Stomach (tissue), 8 donors: ENCODE measurements at regions not wholly inside any gene's neighbourhood (a gene's known extent, or its start where the extent isn't known, plus 50 kb on each side); places are given as distances from the start of the nearest gene placed in this dataset.
A peak's percentile ranks its signal among the peaks of the same experiment; 100 is the strongest.

Experiments
- DNase-seq, 2 donors: peaks; one replicate each; pipeline versions ENCODE4 v3.0.0 to v3.0.0-alpha.2; 2013 to 2019
- H3K27ac ChIP-seq, 5 donors: fragments of 200-600 bp in 4 of 5; sonication (generic) in 4 of 5; one replicate each; pipeline ENCODE4 v1.5.1; 2013 to 2019; ENCODE audit warnings: mild to moderate bottlenecking in 1 of 5, moderate library complexity in 1 of 5
- H3K27me3 ChIP-seq, 3 donors: fragments of 200-600 bp; sonication (generic); one replicate each; pipeline ENCODE4 v1.5.1; 2017 to 2019; ENCODE audit warnings: mixed run types in 1 of 3
- H3K36me3 ChIP-seq, 4 donors: fragments of 200-600 bp; sonication (generic); 1 replicate in 3 of 4; 2 replicates in 1 of 4; pipeline ENCODE4 v1.5.1; 2016 to 2019
- H3K4me1 ChIP-seq, 4 donors: fragments of 200-600 bp; sonication (generic); one replicate each; pipeline ENCODE4 v1.5.1; 2016 to 2019
- H3K4me3 ChIP-seq, 4 donors: fragments of 200-600 bp; sonication (generic) in 3 of 4; one replicate each; pipeline ENCODE4 v1.5.1; 2016 to 2019; ENCODE audit warnings: mild to moderate bottlenecking in 1 of 4
- H3K9me3 ChIP-seq, 4 donors: fragments of 200-600 bp; sonication (generic); one replicate each; pipeline ENCODE4 v1.5.1; 2016 to 2019
- EP300 ChIP-seq: sonication (generic); formaldehyde crosslinking; IDR thresholded peaks from one replicate; pipeline ENCODE4 v1.6.1; 2017; ENCODE audit warnings: antibody characterized with exemption
- POLR2A ChIP-seq, 4 donors: fragments of 450-650 bp; IDR thresholded peaks; one replicate each; pipeline ENCODE4 v1.6.1; 2016; ENCODE audit warnings: antibody characterized with exemption in 4 of 4, control low read depth in 2 of 4, mild to moderate bottlenecking in 1 of 4, moderate library complexity in 1 of 4
- POLR2AphosphoS5 ChIP-seq, 3 donors: sonication (generic); formaldehyde crosslinking; IDR thresholded peaks; one replicate each; pipeline ENCODE4 v1.6.1; 2016; ENCODE audit warnings: antibody characterized with exemption in 3 of 3
- WGBS, 5 donors: extraction: QIAGEN DNeasy Blood & Tissue Kit in 3 of 5; methylation state at CpG; one replicate each; pipeline versions ENCODE4 v1.1.5 to v1.1.7; 2013 to 2018; 5-methylcytosine and 5-hydroxymethylcytosine counted together
- intact Hi-C: fragments of 100-400 bp; cut with DNase I; formaldehyde crosslinking; loops from one replicate; pipeline ENCODE4 v1.15.1; 2023; ENCODE audit warnings: low total_unique reads
- TF ChIP-seq, protein P1 (sequence below), 7 experiments: fragments of 450-650 bp in 4 of 7; fragments of 200-600 bp in 3 of 7; sonication (generic) in 3 of 7; IDR thresholded peaks; one replicate each; pipeline ENCODE4 v1.5.1; 2016 to 2019; ENCODE audit warnings: antibody characterized with exemption in 7 of 7, control low read depth in 2 of 7, mild to moderate bottlenecking in 1 of 7
- donor health status: healthy with polysubstance abuse.
- donor health status: Bipolar disorder and iron deficiency.
- donor health status: healthy.

DNA sequence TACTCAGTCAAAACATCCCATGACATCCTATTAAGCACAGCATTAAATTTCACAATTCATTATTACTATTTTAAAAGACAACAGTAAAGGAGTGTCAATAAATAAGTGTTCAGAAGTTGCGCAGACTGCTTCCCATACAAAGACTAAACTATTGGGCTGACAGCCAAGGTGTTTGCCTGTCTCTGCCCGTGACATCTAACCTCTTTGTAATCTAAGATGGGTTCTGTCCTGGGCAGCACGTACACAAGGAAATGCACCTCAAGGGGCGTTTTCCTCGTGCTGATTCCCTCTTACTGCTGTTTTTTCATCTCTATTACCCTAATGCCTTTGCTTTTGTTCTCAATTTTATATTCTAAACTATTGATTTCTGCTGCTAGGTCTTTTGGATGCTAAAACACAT, 216.3 kb downstream of the NHLRC3 start:
- WGBS, 5 donors = 42 to 60% (median 56%) methylated on average over 5 of the region's 5 CpGs
- intact Hi-C loops = no loop called here
- TF ChIP-seq EP300 (no peak), POLR2A (IDR thresholded peaks at IDR 0.05) (no peak), POLR2AphosphoS5 (IDR thresholded peaks at IDR 0.05) (no peak)
- TF ChIP-seq, protein P1, sequence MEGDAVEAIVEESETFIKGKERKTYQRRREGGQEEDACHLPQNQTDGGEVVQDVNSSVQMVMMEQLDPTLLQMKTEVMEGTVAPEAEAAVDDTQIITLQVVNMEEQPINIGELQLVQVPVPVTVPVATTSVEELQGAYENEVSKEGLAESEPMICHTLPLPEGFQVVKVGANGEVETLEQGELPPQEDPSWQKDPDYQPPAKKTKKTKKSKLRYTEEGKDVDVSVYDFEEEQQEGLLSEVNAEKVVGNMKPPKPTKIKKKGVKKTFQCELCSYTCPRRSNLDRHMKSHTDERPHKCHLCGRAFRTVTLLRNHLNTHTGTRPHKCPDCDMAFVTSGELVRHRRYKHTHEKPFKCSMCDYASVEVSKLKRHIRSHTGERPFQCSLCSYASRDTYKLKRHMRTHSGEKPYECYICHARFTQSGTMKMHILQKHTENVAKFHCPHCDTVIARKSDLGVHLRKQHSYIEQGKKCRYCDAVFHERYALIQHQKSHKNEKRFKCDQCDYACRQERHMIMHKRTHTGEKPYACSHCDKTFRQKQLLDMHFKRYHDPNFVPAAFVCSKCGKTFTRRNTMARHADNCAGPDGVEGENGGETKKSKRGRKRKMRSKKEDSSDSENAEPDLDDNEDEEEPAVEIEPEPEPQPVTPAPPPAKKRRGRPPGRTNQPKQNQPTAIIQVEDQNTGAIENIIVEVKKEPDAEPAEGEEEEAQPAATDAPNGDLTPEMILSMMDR (IDR thresholded peaks at IDR 0.05) = no peak
- Histone ChIP-seq H3K4me3 (no peak overlapping the region), H3K4me1 (no peaks in the 10 kb centered on the region), H3K27me3 (no peaks in the 10 kb centered on the region), H3K27ac (no peak overlapping the region), H3K9me3 (no peaks in the 10 kb centered on the region), H3K36me3 (no peaks in the 10 kb centered on the region)
- no peak for DNase-seq

DNA sequence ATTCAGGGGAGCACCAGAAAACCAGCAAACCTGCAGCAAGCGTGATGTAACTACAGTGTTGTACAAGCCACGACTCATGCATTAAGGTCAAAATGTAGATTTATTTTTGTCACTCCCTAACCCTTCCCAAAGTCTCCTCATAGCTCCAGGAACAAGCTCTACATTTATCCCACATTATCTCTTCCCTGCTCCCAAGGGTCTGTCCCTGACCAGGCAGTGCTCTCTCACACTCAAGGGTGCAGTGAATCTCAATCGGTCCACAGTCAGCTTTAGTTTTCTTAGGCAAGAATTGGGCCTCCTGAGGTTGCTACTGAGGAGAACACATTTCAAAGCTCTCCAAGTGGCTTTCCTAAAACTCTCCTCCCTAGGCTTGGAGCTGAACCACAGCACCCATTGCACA, 219.4 kb downstream of the NHLRC3 start:
- Histone ChIP-seq H3K4me1 (no peaks in the 10 kb centered on the region), H3K27me3 (no peaks in the 10 kb centered on the region), H3K36me3 (no peaks in the 10 kb centered on the region), H3K4me3 (no peak overlapping the region), H3K9me3 (no peaks in the 10 kb centered on the region), H3K27ac (no peak overlapping the region)
- intact Hi-C loops = no loop called here
- WGBS, 5 donors = 87 to 94% (median 91%) methylated on average over 3 of the region's 3 CpGs
- TF ChIP-seq EP300 (no peak), POLR2A (IDR thresholded peaks at IDR 0.05) (no peak), POLR2AphosphoS5 (IDR thresholded peaks at IDR 0.05) (no peak)
- TF ChIP-seq, protein P1 (IDR thresholded peaks at IDR 0.05) = no peak
- no peak for DNase-seq

DNA sequence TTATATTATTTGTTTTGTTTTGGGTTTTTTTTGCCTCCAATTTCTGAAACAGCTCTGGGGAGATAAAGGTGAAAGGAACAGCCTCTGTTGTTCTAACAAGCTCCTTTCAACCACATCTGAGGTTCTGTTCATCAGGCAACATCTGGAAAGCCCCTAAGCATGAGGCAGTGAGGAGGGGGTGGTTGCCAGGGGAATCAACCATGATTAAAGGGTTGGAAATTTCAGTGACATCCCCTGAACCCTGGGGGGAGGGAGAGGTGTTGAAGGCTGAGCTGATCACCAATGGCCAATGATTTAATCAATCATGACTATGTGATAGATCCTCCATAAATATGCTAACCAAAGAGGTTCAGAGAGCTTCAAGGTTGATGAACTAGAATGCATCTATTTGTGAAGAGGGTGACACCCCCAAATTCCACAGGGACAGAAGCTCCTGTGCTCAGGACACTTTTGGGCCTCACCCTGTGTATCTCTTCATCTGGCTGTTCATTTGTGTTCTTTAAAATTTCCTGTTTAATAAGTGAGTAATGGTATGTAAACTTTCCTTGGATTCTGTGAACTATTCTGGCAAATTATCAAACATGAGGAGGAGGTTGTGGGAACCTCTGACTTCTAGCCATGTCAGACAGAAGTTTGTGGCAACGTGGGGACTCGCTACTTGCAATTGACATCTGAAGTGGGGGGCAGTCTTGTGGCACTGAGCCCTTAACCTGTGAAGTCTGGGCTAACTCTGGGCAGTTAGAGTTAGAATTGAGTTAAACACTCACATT, 221.3 kb downstream of the NHLRC3 start:
- DNase-seq = no peak
- H3K4me3 ChIP-seq = no peak overlapping the region
- H3K27ac ChIP-seq = no peak overlapping the region
- intact Hi-C loops = loop anchor here (10.0 kb wide), 1 partner anchor 355 kb away; no protein-coding TSS in a partner anchor
- H3K36me3 ChIP-seq = no peaks in the 10 kb centered on the region
- no peaks in the 10 kb centered on the region for H3K27me3 ChIP-seq
- 14 to 27% (median 24%) methylated on average over 2 of the region's 2 CpGs for WGBS, 5 donors
- H3K4me1 ChIP-seq = no peaks in the 10 kb centered on the region
- no peak for TF ChIP-seq POLR2A (IDR thresholded peaks at IDR 0.05)
- no peak for TF ChIP-seq EP300
- TF ChIP-seq POLR2AphosphoS5 (IDR thresholded peaks at IDR 0.05) = no peak
- TF ChIP-seq, protein P1 (IDR thresholded peaks at IDR 0.05) = no peak
- H3K9me3 ChIP-seq = no peaks in the 10 kb centered on the region

DNA sequence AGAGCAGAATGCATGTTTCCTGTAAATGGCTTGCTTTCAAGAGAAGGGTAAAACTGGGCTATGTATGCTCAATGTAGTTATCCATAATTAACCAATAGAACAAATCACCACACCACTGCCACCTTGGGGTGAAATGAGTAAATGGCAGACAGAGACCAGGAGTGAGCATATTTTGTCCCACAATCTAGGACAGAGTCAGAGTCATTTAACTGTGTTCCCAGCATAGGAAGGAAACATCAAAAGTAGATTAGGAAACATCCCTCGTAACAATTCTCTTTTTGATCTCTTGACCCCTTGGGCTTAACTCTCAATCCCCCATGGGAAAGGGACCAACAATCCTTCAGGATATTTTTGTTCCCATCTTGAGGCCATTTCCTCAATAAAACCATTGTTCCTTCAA, 224.8 kb downstream of the NHLRC3 start:
- DNase-seq = peak; percentile 27 to 73
- H3K36me3 ChIP-seq = no peaks in the 10 kb centered on the region
- TF ChIP-seq POLR2AphosphoS5 (IDR thresholded peaks at IDR 0.05) (peak in 1 of 3 donors; percentile 4), EP300 (no peak), POLR2A (IDR thresholded peaks at IDR 0.05) (no peak)
- TF ChIP-seq, protein P1 (IDR thresholded peaks at IDR 0.05) = peak in 5 of 7 experiments; percentile 33 to 47 (median 40)
- H3K4me1 ChIP-seq = no peaks in the 10 kb centered on the region
- no peak overlapping the region for H3K27ac ChIP-seq
- WGBS, 5 donors = 0 to 9% (median 7%) methylated on average over 1 of the region's 1 CpG
- H3K9me3 ChIP-seq = no peaks in the 10 kb centered on the region
- no peaks in the 10 kb centered on the region for H3K27me3 ChIP-seq
- intact Hi-C loops = loop anchor here (10.0 kb wide), 1 partner anchor 352 kb away; no protein-coding TSS in a partner anchor
- no peak overlapping the region for H3K4me3 ChIP-seq
